Ishikawa (cell line): ENCODE measurements at regions not wholly inside any gene's neighbourhood (a gene's known extent, or its start where the extent isn't known, plus 50 kb on each side); places are given as distances from the start of the nearest gene placed in this dataset.

Experiments
- CEBPB ChIP-seq: IDR thresholded peaks from 2 replicates; pipeline ENCODE4 v1.6.1; 2012
- CREB1 ChIP-seq: IDR thresholded peaks from 2 replicates; pipeline ENCODE4 v1.6.1; 2012; ENCODE audit warnings: low read depth
- EGR1 ChIP-seq: IDR thresholded peaks from 2 replicates; pipeline ENCODE4 v1.6.1; 2012
- MAX ChIP-seq: IDR thresholded peaks from 2 replicates; pipeline ENCODE4 v1.6.1; 2012
- NFIC ChIP-seq: IDR thresholded peaks from 2 replicates; pipeline ENCODE4 v1.6.1; 2012
- RAD21 ChIP-seq: IDR thresholded peaks from 2 replicates; pipeline ENCODE4 v1.6.1; 2012; ENCODE audit warnings: low read depth
- REST ChIP-seq: IDR thresholded peaks from 2 replicates; pipeline ENCODE4 v1.6.1; 2012; ENCODE audit warnings: low read depth, mild to moderate bottlenecking
- TAF1 ChIP-seq: IDR thresholded peaks from 2 replicates; pipeline ENCODE4 v1.6.1; 2012; ENCODE audit warnings: low read depth, mild to moderate bottlenecking
- TCF12 ChIP-seq: IDR thresholded peaks from 2 replicates; pipeline ENCODE4 v1.6.1; 2012; ENCODE audit warnings: low read depth
- TEAD4 ChIP-seq: IDR thresholded peaks from 2 replicates; pipeline ENCODE4 v1.6.1; 2012
- YY1 ChIP-seq: IDR thresholded peaks from 2 replicates; pipeline ENCODE4 v1.6.1; 2012; ENCODE audit warnings: low read depth
- TF ChIP-seq, protein P1 (sequence below): IDR thresholded peaks from 2 replicates; pipeline ENCODE4 v1.6.1; 2012

GRCh38 chr18:41593171-41593675 is 361.8 kb upstream of the PIK3C3 start:
- TF ChIP-seq YY1 (no peak), NFIC (no peak), TCF12 (no peak), TAF1 (no peak), CREB1 (no peak), REST (no peak), MAX (no peak), RAD21 (no peak), TEAD4 (no peak), CEBPB (no peak), EGR1 (no peak)
- TF ChIP-seq, protein P1, sequence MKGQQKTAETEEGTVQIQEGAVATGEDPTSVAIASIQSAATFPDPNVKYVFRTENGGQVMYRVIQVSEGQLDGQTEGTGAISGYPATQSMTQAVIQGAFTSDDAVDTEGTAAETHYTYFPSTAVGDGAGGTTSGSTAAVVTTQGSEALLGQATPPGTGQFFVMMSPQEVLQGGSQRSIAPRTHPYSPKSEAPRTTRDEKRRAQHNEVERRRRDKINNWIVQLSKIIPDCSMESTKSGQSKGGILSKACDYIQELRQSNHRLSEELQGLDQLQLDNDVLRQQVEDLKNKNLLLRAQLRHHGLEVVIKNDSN: no peak
